Mesendoderm (in vitro differentiated cells): ENCODE measurements at regions not wholly inside any gene's neighbourhood (a gene's known extent, or its start where the extent isn't known, plus 50 kb on each side); places are given as distances from the start of the nearest gene placed in this dataset.

Source experiments
- DNase-seq: peaks from one replicate; pipeline ENCODE4 v3.0.0; 2013
- H2AK5ac ChIP-seq: 2 replicates; pipeline ENCODE4 v1.6.1; 2013; ENCODE audit warnings: low read length, inconsistent platforms
- H2BK120ac ChIP-seq: 2 replicates; pipeline ENCODE4 v1.6.1; 2013; ENCODE audit warnings: low read depth, mild to moderate bottlenecking, low read length, moderate library complexity, mixed read lengths
- H2BK15ac ChIP-seq: replicated peaks from 2 replicates; pipeline ENCODE4 v1.6.1; 2013; ENCODE audit warnings: low read depth, mild to moderate bottlenecking, moderate library complexity
- H2BK5ac ChIP-seq: 2 replicates; pipeline ENCODE4 v1.6.1; 2013; ENCODE audit warnings: low read length, inconsistent platforms
- H3K18ac ChIP-seq: 2 replicates; pipeline ENCODE4 v1.6.1; 2013; ENCODE audit warnings: mild to moderate bottlenecking, low read length, mixed read lengths
- H3K23ac ChIP-seq: one replicate; pipeline ENCODE4 v1.6.1; 2013; ENCODE audit warnings: low read length
- H3K27ac ChIP-seq: 2 replicates; pipeline ENCODE4 v1.5.1; 2013; ENCODE audit warnings: low read depth, mild to moderate bottlenecking, inconsistent platforms, low read length, moderate library complexity
- H3K27me3 ChIP-seq: 2 replicates; pipeline ENCODE4 v1.6.1; 2013; ENCODE audit warnings: low read length, control low read depth, mild to moderate bottlenecking, inconsistent platforms; ENCODE audit not compliant: insufficient read depth, poor library complexity
- H3K36me3 ChIP-seq: 2 replicates; pipeline ENCODE4 v1.6.1; 2013; ENCODE audit warnings: low read length, inconsistent platforms; ENCODE audit not compliant: control insufficient read depth, insufficient read depth
- H3K4ac ChIP-seq: one replicate; pipeline ENCODE4 v1.6.1; 2013; ENCODE audit warnings: low read depth, mild to moderate bottlenecking, low read length, moderate library complexity
- H3K4me1 ChIP-seq: 2 replicates; pipeline ENCODE4 v1.6.1; 2013; ENCODE audit warnings: low read depth, low read length, inconsistent platforms; ENCODE audit not compliant: control insufficient read depth
- H3K4me2 ChIP-seq: 2 replicates; pipeline ENCODE4 v1.6.1; 2013; ENCODE audit warnings: low read length
- H3K4me3 ChIP-seq: 2 replicates; pipeline ENCODE4 v1.5.1; 2013; ENCODE audit warnings: mild to moderate bottlenecking, low read length
- H3K56ac ChIP-seq: one replicate; pipeline ENCODE4 v1.6.1; 2013; ENCODE audit warnings: low read length
- H3K79me1 ChIP-seq: 2 replicates; pipeline ENCODE4 v1.6.1; 2013; ENCODE audit warnings: low read length, inconsistent platforms
- H3K79me2 ChIP-seq: 2 replicates; pipeline ENCODE4 v1.6.1; 2013; ENCODE audit warnings: mild to moderate bottlenecking, low read length; ENCODE audit not compliant: control insufficient read depth, insufficient read depth
- H3K9ac ChIP-seq: 2 replicates; pipeline ENCODE4 v1.6.1; 2013; ENCODE audit warnings: low read length, inconsistent platforms
- H4K5ac ChIP-seq: one replicate; pipeline ENCODE4 v1.6.1; 2013; ENCODE audit warnings: low read length
- H4K8ac ChIP-seq: one replicate; pipeline ENCODE4 v1.6.1; 2013; ENCODE audit warnings: low read depth, mild to moderate bottlenecking, control low read depth, low read length, moderate library complexity
- WGBS: extraction: QIAGEN DNeasy Blood & Tissue Kit; methylation state at CpG from one replicate; pipeline ENCODE4 v1.1.7; 2013; ENCODE audit warnings: low lambda C conversion rate, missing lambda C conversion rate; ENCODE audit not compliant: insufficient coverage; ENCODE audit errors: extremely low coverage; 5-methylcytosine and 5-hydroxymethylcytosine counted together

- H3K18ac ChIP-seq = no peak overlapping the region
- H3K79me2 ChIP-seq = no peaks in the 10 kb centered on the region
- no peaks in the 10 kb centered on the region for H3K27me3 ChIP-seq
- H3K9ac ChIP-seq = no peak overlapping the region
- no peak overlapping the region for H3K27ac ChIP-seq
- H3K4me3 ChIP-seq = no peak overlapping the region
- no peaks in the 10 kb centered on the region for H3K79me1 ChIP-seq
- H3K56ac ChIP-seq = no peak overlapping the region
- no peak overlapping the region for H4K5ac ChIP-seq
- no peak overlapping the region for H2BK120ac ChIP-seq
- no peak overlapping the region for H2BK5ac ChIP-seq
- H3K4me1 ChIP-seq = no peaks in the 10 kb centered on the region
- H3K23ac ChIP-seq = no peak overlapping the region
- H2AK5ac ChIP-seq = no peak overlapping the region
- no CpG with 5 or more reads among the region's 3 CpGs for WGBS
- no peak for DNase-seq
- H4K8ac ChIP-seq = no peak overlapping the region
- no peaks in the 10 kb centered on the region for H3K36me3 ChIP-seq
- no peak overlapping the region for H2BK15ac ChIP-seq
- H3K4ac ChIP-seq = no peak overlapping the region
- H3K4me2 ChIP-seq = no peak overlapping the region
Measured at GRCh38 chr2:211113334-211114175, 557.2 kb downstream of the CPS1 start.

- no CpG with 5 or more reads among the region's 1 CpG for WGBS
- no peak overlapping the region for H3K9ac ChIP-seq
- no peak overlapping the region for H3K23ac ChIP-seq
- H2BK120ac ChIP-seq = no peak overlapping the region
- H3K27me3 ChIP-seq = no peaks in the 10 kb centered on the region
- H3K4ac ChIP-seq = no peak overlapping the region
- no peaks in the 10 kb centered on the region for H3K4me1 ChIP-seq
- H4K5ac ChIP-seq = no peak overlapping the region
- H3K18ac ChIP-seq = no peak overlapping the region
- no peak overlapping the region for H3K27ac ChIP-seq
- H2BK5ac ChIP-seq = no peak overlapping the region
- H3K4me2 ChIP-seq = no peak overlapping the region
- H3K4me3 ChIP-seq = no peak overlapping the region
- H3K79me1 ChIP-seq = no peaks in the 10 kb centered on the region
- no peak overlapping the region for H2AK5ac ChIP-seq
- no peak overlapping the region for H2BK15ac ChIP-seq
- no peak for DNase-seq
- H3K79me2 ChIP-seq = no peaks in the 10 kb centered on the region
- no peaks in the 10 kb centered on the region for H3K36me3 ChIP-seq
- H4K8ac ChIP-seq = no peak overlapping the region
- H3K56ac ChIP-seq = no peak overlapping the region
Measured at GRCh38 chr2:211114826-211115455, 558.5 kb downstream of the CPS1 start.

- no CpG with 5 or more reads among the region's 1 CpG for WGBS
- Histone ChIP-seq H2AK5ac (no peak overlapping the region), H3K27me3 (no peaks in the 10 kb centered on the region), H3K4ac (no peak overlapping the region), H3K27ac (no peak overlapping the region), H3K79me1 (no peaks in the 10 kb centered on the region), H2BK120ac (no peak overlapping the region), H3K56ac (no peak overlapping the region), H3K23ac (no peak overlapping the region), H2BK5ac (no peak overlapping the region), H3K36me3 (no peaks in the 10 kb centered on the region), H3K9ac (no peak overlapping the region), H3K4me1 (no peaks in the 10 kb centered on the region), H4K8ac (no peak overlapping the region), H4K5ac (no peak overlapping the region), H3K4me2 (no peak overlapping the region), H3K79me2 (no peaks in the 10 kb centered on the region), H3K18ac (no peak overlapping the region), H3K4me3 (no peak overlapping the region), H2BK15ac (no peak overlapping the region)
- no peak for DNase-seq
Measured at GRCh38 chr2:211117026-211117425, 560.6 kb downstream of the CPS1 start.

GRCh38 chr2:211126256-211126655 is 569.9 kb downstream of the CPS1 start:
- Histone ChIP-seq H3K23ac (no peak overlapping the region), H3K18ac (no peak overlapping the region), H3K79me1 (no peaks in the 10 kb centered on the region), H3K4me1 (no peaks in the 10 kb centered on the region), H3K9ac (no peak overlapping the region), H3K27me3 (no peaks in the 10 kb centered on the region), H2BK5ac (no peak overlapping the region), H3K36me3 (no peaks in the 10 kb centered on the region), H3K56ac (no peak overlapping the region), H2BK15ac (no peak overlapping the region), H3K79me2 (no peaks in the 10 kb centered on the region), H3K4me3 (no peak overlapping the region), H4K5ac (no peak overlapping the region), H2BK120ac (no peak overlapping the region), H3K4me2 (no peak overlapping the region), H2AK5ac (no peak overlapping the region), H3K4ac (no peak overlapping the region), H3K27ac (no peak overlapping the region), H4K8ac (no peak overlapping the region)
- no peak for DNase-seq

- H3K18ac ChIP-seq = no peak overlapping the region
- no peak overlapping the region for H3K4ac ChIP-seq
- no peak overlapping the region for H4K8ac ChIP-seq
- H3K27me3 ChIP-seq = no peaks in the 10 kb centered on the region
- no peaks in the 10 kb centered on the region for H3K4me1 ChIP-seq
- no peak overlapping the region for H2BK15ac ChIP-seq
- H3K56ac ChIP-seq = no peak overlapping the region
- no peak overlapping the region for H3K9ac ChIP-seq
- no peak overlapping the region for H3K23ac ChIP-seq
- H3K79me2 ChIP-seq = no peaks in the 10 kb centered on the region
- H2BK120ac ChIP-seq = no peak overlapping the region
- H3K79me1 ChIP-seq = no peaks in the 10 kb centered on the region
- WGBS = no CpG with 5 or more reads among the region's 2 CpGs
- no peak overlapping the region for H4K5ac ChIP-seq
- no peaks in the 10 kb centered on the region for H3K36me3 ChIP-seq
- H2AK5ac ChIP-seq = no peak overlapping the region
- no peak overlapping the region for H3K27ac ChIP-seq
- DNase-seq = no peak
- no peak overlapping the region for H2BK5ac ChIP-seq
- no peak overlapping the region for H3K4me2 ChIP-seq
- no peak overlapping the region for H3K4me3 ChIP-seq
Measured at GRCh38 chr2:211127501-211127900, 571.1 kb downstream of the CPS1 start.
